ENCODE measurements at regions not wholly inside any gene's neighbourhood (a gene's known extent, or its start where the extent isn't known, plus 50 kb on each side); places are given as distances from the start of the nearest gene placed in this dataset.
A peak's percentile ranks its signal among the peaks of the same experiment; 100 is the strongest.

DNA sequence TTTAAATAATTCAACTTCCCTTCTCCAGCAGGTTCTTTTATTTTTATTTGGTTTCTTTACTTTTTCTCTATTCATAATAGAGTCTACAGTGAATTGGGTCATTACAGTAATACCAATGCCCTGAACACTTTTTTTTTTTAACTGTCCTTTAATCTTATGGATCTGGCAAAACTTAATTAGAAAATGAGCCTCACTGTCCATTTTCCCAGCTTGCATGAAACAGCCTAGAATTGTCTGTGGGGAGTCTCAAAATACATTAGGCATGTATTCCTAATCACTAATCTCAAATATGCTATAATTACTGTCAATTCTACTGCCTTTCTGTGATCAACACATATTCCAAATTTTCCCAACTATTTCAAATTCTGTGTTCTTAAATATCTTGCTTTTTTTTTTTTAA lies 406.8 kb downstream of the ANXA1 start:
- TF ChIP-seq, protein P1, sequence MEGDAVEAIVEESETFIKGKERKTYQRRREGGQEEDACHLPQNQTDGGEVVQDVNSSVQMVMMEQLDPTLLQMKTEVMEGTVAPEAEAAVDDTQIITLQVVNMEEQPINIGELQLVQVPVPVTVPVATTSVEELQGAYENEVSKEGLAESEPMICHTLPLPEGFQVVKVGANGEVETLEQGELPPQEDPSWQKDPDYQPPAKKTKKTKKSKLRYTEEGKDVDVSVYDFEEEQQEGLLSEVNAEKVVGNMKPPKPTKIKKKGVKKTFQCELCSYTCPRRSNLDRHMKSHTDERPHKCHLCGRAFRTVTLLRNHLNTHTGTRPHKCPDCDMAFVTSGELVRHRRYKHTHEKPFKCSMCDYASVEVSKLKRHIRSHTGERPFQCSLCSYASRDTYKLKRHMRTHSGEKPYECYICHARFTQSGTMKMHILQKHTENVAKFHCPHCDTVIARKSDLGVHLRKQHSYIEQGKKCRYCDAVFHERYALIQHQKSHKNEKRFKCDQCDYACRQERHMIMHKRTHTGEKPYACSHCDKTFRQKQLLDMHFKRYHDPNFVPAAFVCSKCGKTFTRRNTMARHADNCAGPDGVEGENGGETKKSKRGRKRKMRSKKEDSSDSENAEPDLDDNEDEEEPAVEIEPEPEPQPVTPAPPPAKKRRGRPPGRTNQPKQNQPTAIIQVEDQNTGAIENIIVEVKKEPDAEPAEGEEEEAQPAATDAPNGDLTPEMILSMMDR (IDR thresholded peaks at IDR 0.05; ENCODE audit: low read depth, low read length): no peak

DNA sequence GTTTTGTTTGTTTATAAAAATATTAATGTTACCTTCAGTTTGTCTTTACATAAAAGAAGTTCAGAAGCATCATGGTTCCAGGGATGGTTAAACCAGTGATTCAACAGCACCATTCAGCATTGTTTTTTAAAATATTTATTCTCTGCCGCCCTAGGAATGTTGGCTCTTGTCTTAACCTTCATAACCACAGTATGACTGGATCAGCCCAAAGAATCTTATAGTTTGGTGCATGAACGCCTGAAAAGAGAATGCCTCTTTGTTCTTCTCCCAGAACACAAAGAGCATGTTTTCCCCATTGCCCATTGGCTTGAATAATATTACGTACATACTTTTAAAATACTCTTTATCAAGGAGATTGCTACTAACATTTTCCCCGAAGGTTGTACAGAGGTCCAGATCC lies 413.4 kb downstream of the ANXA1 start:
- no peak for DNase-seq
- H3K9me3 ChIP-seq (ENCODE audit: severe bottlenecking): no peaks in the 10 kb centered on the region
- no peaks in the 10 kb centered on the region for H3K27me3 ChIP-seq (ENCODE audit: insufficient read depth, low read depth, severe bottlenecking)

More for the DNA sequence above, 406.8 kb downstream of the ANXA1 start:
- Histone ChIP-seq H3K4me3 (ENCODE audit: low read depth, low read length) (no peak overlapping the region), H3K36me3 (no peaks in the 10 kb centered on the region), H3K27ac (no peak overlapping the region), H3K9me3 (ENCODE audit: severe bottlenecking) (no peaks in the 10 kb centered on the region), H3K27me3 (ENCODE audit: insufficient read depth, low read depth, severe bottlenecking) (no peaks in the 10 kb centered on the region)
- DNase-seq: no peak

DNA sequence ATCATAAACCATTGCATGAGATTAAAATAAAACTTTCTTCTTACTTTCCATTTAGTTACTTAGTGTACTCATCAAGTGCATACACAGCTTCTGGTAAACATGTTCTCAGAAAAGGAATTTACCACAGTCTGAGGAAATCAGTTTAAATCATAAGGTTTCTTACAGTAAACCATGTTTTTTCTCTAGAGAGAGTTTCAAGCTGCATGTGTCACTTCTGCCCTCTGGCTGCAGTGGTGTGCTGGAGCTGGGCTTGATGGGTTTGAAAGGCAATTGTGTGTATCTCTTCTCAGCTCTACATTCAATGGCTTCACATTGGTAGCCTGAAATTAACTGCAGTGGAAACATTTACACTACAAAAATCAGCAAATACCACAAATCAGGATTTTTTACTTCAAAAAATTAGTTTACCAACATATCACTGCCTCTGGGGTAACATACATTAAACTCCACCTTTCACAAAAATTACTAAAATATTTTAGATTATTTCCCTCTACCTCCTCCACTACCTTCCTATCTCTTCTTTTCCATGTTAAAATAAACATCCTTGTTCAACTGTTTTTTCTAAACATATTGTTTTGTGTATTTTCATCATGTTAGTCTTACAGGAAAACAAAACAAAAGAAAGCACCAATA lies 414.3 kb downstream of the ANXA1 start:
- Histone ChIP-seq H3K27me3 (ENCODE audit: insufficient read depth, low read depth, severe bottlenecking) (no peaks in the 10 kb centered on the region), H3K36me3 (no peaks in the 10 kb centered on the region), H3K27ac (peak overlapping the region; percentile 25), H3K9me3 (ENCODE audit: severe bottlenecking) (no peaks in the 10 kb centered on the region), H3K4me3 (ENCODE audit: low read depth, low read length) (no peak overlapping the region)
- peak; percentile 69 for DNase-seq
- TF ChIP-seq, protein P1 (IDR thresholded peaks at IDR 0.05; ENCODE audit: low read depth, low read length): peak; percentile 79

More for the DNA sequence above, 413.4 kb downstream of the ANXA1 start:
- TF ChIP-seq, protein P1 (IDR thresholded peaks at IDR 0.05; ENCODE audit: low read depth, low read length): no peak
- Histone ChIP-seq H3K36me3 (no peaks in the 10 kb centered on the region), H3K27ac (no peak overlapping the region), H3K4me3 (ENCODE audit: low read depth, low read length) (no peak overlapping the region)

DNA sequence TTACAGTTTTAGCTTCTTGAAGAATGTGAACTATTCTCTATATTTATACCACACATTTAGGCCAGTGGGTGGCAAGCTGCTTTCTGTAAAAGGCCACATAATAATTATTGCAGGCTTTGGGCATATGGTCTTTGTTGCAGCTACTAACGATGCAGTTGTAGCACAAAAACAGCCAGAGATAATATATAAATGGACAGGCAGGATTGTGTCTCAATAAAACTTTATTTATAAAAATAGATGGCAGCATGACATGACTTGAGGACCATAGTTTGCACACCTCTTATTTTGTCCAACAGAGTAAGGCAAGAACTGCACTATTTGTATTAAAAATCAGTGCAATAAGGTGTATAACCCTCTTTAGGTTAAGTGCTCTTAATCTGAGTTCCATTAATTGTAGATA lies 415.0 kb downstream of the ANXA1 start:
- H3K9me3 ChIP-seq (ENCODE audit: severe bottlenecking): no peaks in the 10 kb centered on the region
- TF ChIP-seq, protein P1 (IDR thresholded peaks at IDR 0.05; ENCODE audit: low read depth, low read length): no peak
- DNase-seq: no peak
- H3K27me3 ChIP-seq (ENCODE audit: insufficient read depth, low read depth, severe bottlenecking): no peaks in the 10 kb centered on the region
- no peak overlapping the region for H3K4me3 ChIP-seq (ENCODE audit: low read depth, low read length)
- H3K36me3 ChIP-seq: no peaks in the 10 kb centered on the region
- H3K27ac ChIP-seq: no peak overlapping the region

DNA sequence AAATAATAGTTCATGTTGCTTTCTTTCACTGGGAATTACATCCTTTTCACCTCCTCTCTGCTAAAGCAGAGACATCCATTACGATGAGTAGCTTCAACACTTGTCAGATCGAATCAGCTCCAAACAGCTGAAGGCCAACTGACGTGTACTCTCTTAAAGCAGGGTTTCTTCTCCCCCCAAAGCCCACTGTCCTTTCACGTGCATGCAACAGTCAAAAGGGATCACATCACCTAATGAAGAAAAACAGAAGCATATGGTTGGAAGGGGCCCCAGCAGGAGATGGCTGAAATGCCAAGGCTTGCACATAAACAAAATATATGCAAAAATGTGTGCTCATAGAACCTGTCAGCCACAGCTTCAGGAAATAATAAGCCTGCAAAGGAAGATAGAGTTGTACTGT lies 421.6 kb downstream of the ANXA1 start:
- no peak overlapping the region for H3K4me3 ChIP-seq (ENCODE audit: low read depth, low read length)

More for the DNA sequence above, 421.6 kb downstream of the ANXA1 start:
- Histone ChIP-seq H3K36me3 (no peaks in the 10 kb centered on the region), H3K27ac (peak overlapping the region; percentile 10; the same call in 1 of the 2 replicates), H3K9me3 (ENCODE audit: severe bottlenecking) (no peaks in the 10 kb centered on the region), H3K27me3 (ENCODE audit: insufficient read depth, low read depth, severe bottlenecking) (no peaks in the 10 kb centered on the region)
- TF ChIP-seq, protein P1 (IDR thresholded peaks at IDR 0.05; ENCODE audit: low read depth, low read length): no peak
- DNase-seq: peak; percentile 64

Measured in WERI-Rb-1 (cell line).